Neural cell (in vitro differentiated cells): ENCODE measurements at regions not wholly inside any gene's neighbourhood (a gene's known extent, or its start where the extent isn't known, plus 50 kb on each side); places are given as distances from the start of the nearest gene placed in this dataset.

ENCODE experiments used
- H2AFZ ChIP-seq: fragments of 200-600, 300-800 bp; sonication (generic), shearing (Covaris generic); 2 replicates; pipeline ENCODE4 v1.6.0; 2014; ENCODE audit warnings: low read depth, mild to moderate bottlenecking, antibody characterized with exemption, low read length, moderate library complexity
- H3F3A ChIP-seq: fragments of 200-600 bp; shearing (Covaris generic); 2 replicates; pipeline ENCODE4 v1.6.1; 2016; ENCODE audit warnings: mild to moderate bottlenecking, moderate library complexity, mixed read lengths, antibody characterized with exemption, low read length; ENCODE audit not compliant: insufficient read depth, poor library complexity, severe bottlenecking
- H3K27ac ChIP-seq: fragments of 200-600, 300-800 bp; sonication (generic), shearing (Covaris generic); 2 replicates; pipeline ENCODE4 v1.5.1; 2014; ENCODE audit warnings: mild to moderate bottlenecking, low read length, moderate library complexity
- H3K27me3 ChIP-seq: fragments of 300-800, 200-600 bp; sonication (generic), shearing (Covaris generic); 2 replicates; pipeline ENCODE4 v1.6.0; 2014; ENCODE audit warnings: mild to moderate bottlenecking, low read depth, low read length, moderate library complexity; ENCODE audit not compliant: insufficient read depth
- H3K36me3 ChIP-seq: fragments of 300-800, 200-600 bp; sonication (generic), shearing (Covaris generic); 2 replicates; pipeline ENCODE4 v1.5.1; 2014; ENCODE audit warnings: mild to moderate bottlenecking, antibody characterized with exemption, low read length, moderate library complexity; ENCODE audit not compliant: insufficient read depth
- H3K4me2 ChIP-seq: fragments of 300-800, 200-600 bp; sonication (generic), shearing (Covaris generic); 2 replicates; pipeline ENCODE4 v1.6.0; 2014; ENCODE audit warnings: mild to moderate bottlenecking, low read length
- H3K4me3 ChIP-seq: fragments of 300-800, 200-600 bp; sonication (generic), shearing (Covaris generic); 2 replicates; pipeline ENCODE4 v1.5.1; 2014; ENCODE audit warnings: mild to moderate bottlenecking, low read length, moderate library complexity
- H3K79me2 ChIP-seq: fragments of 200-600 bp; shearing (Covaris generic); replicated peaks from 2 replicates; pipeline ENCODE4 v1.6.0; 2014; ENCODE audit warnings: mild to moderate bottlenecking, low read length, moderate library complexity; ENCODE audit not compliant: insufficient read depth
- H3K9ac ChIP-seq: fragments of 300-800, 200-600 bp; sonication (generic), shearing (Covaris generic); 2 replicates; pipeline ENCODE4 v1.6.1; 2016; ENCODE audit warnings: mild to moderate bottlenecking, low read length, mixed read lengths
- H3K9me2 ChIP-seq: fragments of 200-600 bp; shearing (Covaris generic); 2 replicates; pipeline ENCODE4 v1.6.1; 2016; ENCODE audit warnings: mild to moderate bottlenecking, low read length, mixed read lengths; ENCODE audit not compliant: insufficient read depth
- H3K9me3 ChIP-seq: fragments of 200-600, 300-800 bp; sonication (generic), shearing (Covaris generic); 2 replicates; pipeline ENCODE4 v1.6.1; 2016; ENCODE audit warnings: mild to moderate bottlenecking, mixed run types, low read length, moderate library complexity, mixed read lengths
- H4K20me1 ChIP-seq: fragments of 200-600 bp; shearing (Covaris generic); 2 replicates; pipeline ENCODE4 v1.6.1; 2016; ENCODE audit warnings: mild to moderate bottlenecking, mixed run types; ENCODE audit not compliant: insufficient read depth
- CTCF ChIP-seq: fragments of 450-650 bp; IDR thresholded peaks from 2 replicates; pipeline ENCODE4 v1.5.1; 2014; ENCODE audit warnings: antibody characterized with exemption, mild to moderate bottlenecking, moderate library complexity; ENCODE audit not compliant: poor library complexity, severe bottlenecking
- EP300 ChIP-seq: fragments of 450-650 bp; conservative IDR thresholded peaks from 2 replicates; pipeline ENCODE4 v1.6.1; 2014; ENCODE audit warnings: antibody characterized with exemption, mild to moderate bottlenecking, moderate library complexity; ENCODE audit not compliant: poor library complexity, severe bottlenecking
- EZH2 ChIP-seq: fragments of 200-600, 300-800 bp; shearing (Covaris generic), sonication (generic); IDR thresholded peaks from 2 replicates; pipeline ENCODE4 v1.6.1; 2014; ENCODE audit warnings: antibody characterized with exemption, low read length, borderline replicate concordance, mild to moderate bottlenecking; ENCODE audit not compliant: insufficient read depth, poor library complexity, severe bottlenecking
- MXI1 ChIP-seq: fragments of 450-650 bp; conservative IDR thresholded peaks from 2 replicates; pipeline ENCODE4 v1.6.1; 2014; ENCODE audit warnings: antibody characterized with exemption, mild to moderate bottlenecking; ENCODE audit not compliant: poor library complexity, severe bottlenecking
- POLR2AphosphoS5 ChIP-seq: IDR thresholded peaks from 2 replicates; pipeline ENCODE4 v1.6.1; 2012
- RAD21 ChIP-seq: fragments of 450-650 bp; conservative IDR thresholded peaks from 2 replicates; pipeline ENCODE4 v1.6.1; 2014; ENCODE audit warnings: antibody characterized with exemption, mild to moderate bottlenecking, moderate library complexity
- REST ChIP-seq: IDR thresholded peaks from 2 replicates; pipeline ENCODE4 v1.6.1; 2012; ENCODE audit warnings: borderline replicate concordance
- SMC3 ChIP-seq: fragments of 450-650 bp; conservative IDR thresholded peaks from 2 replicates; pipeline ENCODE4 v1.6.1; 2014; ENCODE audit warnings: antibody characterized with exemption, mild to moderate bottlenecking, moderate library complexity; ENCODE audit not compliant: poor library complexity
- TAF1 ChIP-seq: IDR thresholded peaks from 2 replicates; pipeline ENCODE4 v1.6.1; 2012; ENCODE audit warnings: low read depth

- H3K9me2 ChIP-seq: no peaks in the 10 kb centered on the region
- no peak overlapping the region for H3K27ac ChIP-seq
- no peaks in the 10 kb centered on the region for H3K36me3 ChIP-seq
- no peaks in the 10 kb centered on the region for H3K79me2 ChIP-seq
- no peaks in the 10 kb centered on the region for H3K27me3 ChIP-seq
- H2AFZ ChIP-seq: no peak overlapping the region
- H3K4me3 ChIP-seq: no peak overlapping the region
- no peak overlapping the region for H3K4me2 ChIP-seq
- TF ChIP-seq EP300 (no peak), RAD21 (no peak), MXI1 (no peak), REST (no peak), TAF1 (no peak)
- H3K9me3 ChIP-seq: no peaks in the 10 kb centered on the region
- no peak overlapping the region for H3K9ac ChIP-seq
- no peaks in the 10 kb centered on the region for H3F3A ChIP-seq
- no peaks in the 10 kb centered on the region for H4K20me1 ChIP-seq
Observed at GRCh38 chr7:109308816-109309215, 739.1 kb downstream of the DNAJB9 start.

- no peak overlapping the region for H3K9ac ChIP-seq
- no peaks in the 10 kb centered on the region for H3F3A ChIP-seq
- H3K79me2 ChIP-seq: no peaks in the 10 kb centered on the region
- TF ChIP-seq POLR2AphosphoS5: no peak
- TF ChIP-seq TAF1: no peak
- no peak for TF ChIP-seq SMC3
- no peak for TF ChIP-seq EP300
- no peak for TF ChIP-seq REST
- no peaks in the 10 kb centered on the region for H3K36me3 ChIP-seq
- H4K20me1 ChIP-seq: no peaks in the 10 kb centered on the region
- no peaks in the 10 kb centered on the region for H3K9me2 ChIP-seq
- H2AFZ ChIP-seq: no peak overlapping the region
- H3K27ac ChIP-seq: no peak overlapping the region
- no peak overlapping the region for H3K4me2 ChIP-seq
- H3K27me3 ChIP-seq: no peaks in the 10 kb centered on the region
- no peaks in the 10 kb centered on the region for H3K9me3 ChIP-seq
- no peak overlapping the region for H3K4me3 ChIP-seq
Observed at GRCh38 chr7:109309790-109310189, 740.1 kb downstream of the DNAJB9 start.

GRCh38 chr7:109318136-109318535 is 748.5 kb downstream of the DNAJB9 start:
- Histone ChIP-seq H2AFZ (no peak overlapping the region), H3F3A (no peaks in the 10 kb centered on the region)
- TF ChIP-seq POLR2AphosphoS5 (no peak), CTCF (no peak), REST (no peak), EZH2 (no peak), RAD21 (no peak), EP300 (no peak), SMC3 (no peak), MXI1 (no peak), TAF1 (no peak)

More at GRCh38 chr7:109318136-109318535, 748.5 kb downstream of the DNAJB9 start:
- Histone ChIP-seq H3K36me3 (no peaks in the 10 kb centered on the region), H3K9me2 (no peaks in the 10 kb centered on the region), H3K9me3 (no peaks in the 10 kb centered on the region), H3K27ac (no peak overlapping the region), H3K27me3 (no peaks in the 10 kb centered on the region), H3K4me2 (no peak overlapping the region), H3K4me3 (no peak overlapping the region), H4K20me1 (no peaks in the 10 kb centered on the region), H3K79me2 (no peaks in the 10 kb centered on the region), H3K9ac (no peak overlapping the region)
